H1 (cell line): ENCODE measurements at regions not wholly inside any gene's neighbourhood (a gene's known extent, or its start where the extent isn't known, plus 50 kb on each side); places are given as distances from the start of the nearest gene placed in this dataset.

Experiments used
- CTCF ChIA-PET: fragments of 300-600 bp; sonication (Branson Sonifier 250); formaldehyde crosslinking; loops from one replicate; lab custom pipeline; 2021; ENCODE audit not compliant: partially characterized antibody; lab: Charles Lee
- POLR2A ChIA-PET: fragments of 300-600 bp; sonication (Branson Sonifier 250); formaldehyde crosslinking; loops from one replicate; lab custom pipeline; 2021; ENCODE audit warnings: inconsistent platforms; ENCODE audit not compliant: partially characterized antibody; lab: Charles Lee
- DNase-seq, 2 experiments: peaks; one replicate each; pipeline versions ENCODE4 v3.0.0 to v3.0.0-alpha.2; 2010 to 2022; ENCODE audit warnings: low spot score in 2 of 2, low read depth in 1 of 2, mixed read lengths in 1 of 2
- FAIRE-seq: peaks from 2 replicates; lab custom pipeline; 2011; peaks lifted over from hg19 to GRCh38; lab: Jason Lieb, UNC
- H2AFZ ChIP-seq: 2 replicates; pipeline ENCODE4 v1.8.1; 2012; ENCODE audit warnings: low read length, inconsistent platforms
- H2AK5ac ChIP-seq: 2 replicates; pipeline ENCODE4 v1.6.1; 2013; ENCODE audit warnings: low read depth, low read length
- H2BK120ac ChIP-seq: replicated peaks from 2 replicates; pipeline ENCODE3; 2013; ENCODE audit warnings: low read depth, low read length, inconsistent platforms
- H2BK12ac ChIP-seq: 2 replicates; pipeline ENCODE4 v1.6.1; 2013; ENCODE audit warnings: low read depth, low read length
- H2BK15ac ChIP-seq: 2 replicates; pipeline ENCODE4 v1.6.1; 2013; ENCODE audit warnings: low read length
- H2BK20ac ChIP-seq: 2 replicates; pipeline ENCODE4 v1.6.1; 2013; ENCODE audit warnings: low read length
- H2BK5ac ChIP-seq: 2 replicates; pipeline ENCODE4 v1.6.1; 2013; ENCODE audit warnings: low read depth, low read length
- H3K14ac ChIP-seq: 2 replicates; pipeline ENCODE4 v1.6.1; 2013; ENCODE audit warnings: inconsistent platforms; ENCODE audit not compliant: insufficient read length
- H3K18ac ChIP-seq: 2 replicates; pipeline ENCODE4 v1.6.1; 2013; ENCODE audit warnings: low read length; ENCODE audit errors: extremely low read depth
- H3K23ac ChIP-seq: 2 replicates; pipeline ENCODE4 v1.6.1; 2013; ENCODE audit warnings: inconsistent platforms; ENCODE audit not compliant: insufficient read length
- H3K23me2 ChIP-seq: 2 replicates; pipeline ENCODE4 v1.6.1; 2013; ENCODE audit warnings: low read depth, low read length
- H3K27ac ChIP-seq: 2 replicates; pipeline ENCODE4 v1.6.1; 2011; ENCODE audit warnings: low read depth, low read length, inconsistent platforms
- H3K27me3 ChIP-seq, 4 experiments: replicated peaks in 1 of 4; 1 replicate in 1 of 4; 2 replicates in 3 of 4; pipeline versions ENCODE4 v1.6.1 to v1.8.1; 2011 to 2013; ENCODE audit warnings: low read length in 3 of 4, mild to moderate bottlenecking in 3 of 4, inconsistent platforms in 2 of 4, mixed read lengths in 2 of 4, moderate library complexity in 1 of 4; ENCODE audit not compliant: control insufficient read depth in 3 of 4, insufficient read depth in 3 of 4; ENCODE audit errors: extremely low read depth in 1 of 4
- H3K36me3 ChIP-seq, 4 experiments: 2 replicates each; pipeline versions ENCODE4 v1.6.1 to v1.8.1; 2011 to 2013; ENCODE audit warnings: mild to moderate bottlenecking in 4 of 4, low read length in 3 of 4, moderate library complexity in 2 of 4, control low read depth in 1 of 4, inconsistent platforms in 1 of 4; ENCODE audit not compliant: insufficient read depth in 4 of 4, control insufficient read depth in 2 of 4
- H3K4ac ChIP-seq: replicated peaks from 2 replicates; pipeline ENCODE3; 2013; ENCODE audit warnings: low read length, low read depth, mixed read lengths, inconsistent platforms; ENCODE audit not compliant: insufficient read length
- H3K4me1 ChIP-seq, 4 experiments: replicated peaks in 1 of 4; 1 replicate in 1 of 4; 2 replicates in 3 of 4; pipeline versions ENCODE4 v1.6.1 to v1.8.1; 2011 to 2013; ENCODE audit warnings: low read length in 3 of 4, inconsistent platforms in 2 of 4, mixed read lengths in 1 of 4; ENCODE audit not compliant: insufficient read depth in 4 of 4, control insufficient read depth in 3 of 4
- H3K4me2 ChIP-seq, 2 experiments: 2 replicates each; pipeline versions ENCODE4 v1.6.1 to v1.8.1; 2011 to 2013; ENCODE audit warnings: low read depth in 2 of 2, low read length in 2 of 2, control low read depth in 1 of 2, inconsistent platforms in 1 of 2, mild to moderate bottlenecking in 1 of 2; ENCODE audit not compliant: insufficient read depth in 1 of 2
- H3K4me3 ChIP-seq, 4 experiments: fragments of 200-600, 300-600 bp in 1 of 4; sonication (generic), shearing (Covaris generic), sonication (Bioruptor Twin) in 1 of 4; 2 replicates each; pipeline versions ENCODE4 v1.5.1 to v1.8.1; 2011 to 2016; ENCODE audit warnings: low read length in 4 of 4, low read depth in 3 of 4, control low read depth in 2 of 4, inconsistent platforms in 2 of 4, mild to moderate bottlenecking in 2 of 4, mixed read lengths in 1 of 4, moderate library complexity in 1 of 4; ENCODE audit not compliant: insufficient read depth in 2 of 4; ENCODE audit errors: extremely low read depth in 1 of 4
- H3K56ac ChIP-seq: replicated peaks from 2 replicates; pipeline ENCODE3; 2013; ENCODE audit warnings: low read depth, mild to moderate bottlenecking, mixed read lengths, low read length, inconsistent platforms; ENCODE audit not compliant: insufficient read length
- H3K79me1 ChIP-seq: 2 replicates; pipeline ENCODE4 v1.6.1; 2013; ENCODE audit warnings: low read depth, low read length, control low read depth
- H3K79me2 ChIP-seq, 2 experiments: 2 replicates each; pipeline versions ENCODE4 v1.6.1 to v1.8.1; 2012 to 2013; ENCODE audit warnings: low read length in 2 of 2, mild to moderate bottlenecking in 2 of 2, inconsistent platforms in 1 of 2; ENCODE audit not compliant: insufficient read depth in 2 of 2, control insufficient read depth in 1 of 2
- H3K9ac ChIP-seq, 4 experiments: replicated peaks in 1 of 4; 1 replicate in 1 of 4; 2 replicates in 3 of 4; pipeline versions ENCODE4 v1.6.1 to v1.8.1; 2011 to 2013; ENCODE audit warnings: low read depth in 3 of 4, low read length in 3 of 4, control low read depth in 2 of 4, mild to moderate bottlenecking in 2 of 4, moderate library complexity in 2 of 4, inconsistent platforms in 1 of 4; ENCODE audit errors: extremely low read depth in 1 of 4
- H3K9me3 ChIP-seq, 2 experiments: 2 replicates each; pipeline versions ENCODE4 v1.6.1 to v1.8.1; 2012 to 2013; ENCODE audit warnings: mild to moderate bottlenecking in 2 of 2, moderate library complexity in 2 of 2, control low read depth in 1 of 2, inconsistent platforms in 1 of 2, low read depth in 1 of 2, low read length in 1 of 2, mixed read lengths in 1 of 2; ENCODE audit not compliant: insufficient read depth in 2 of 2
- H4K20me1 ChIP-seq, 2 experiments: replicated peaks in 1 of 2; 2 replicates each; pipeline versions ENCODE3 to v1.8.1; 2011 to 2013; ENCODE audit warnings: inconsistent platforms in 2 of 2, low read length in 2 of 2, mild to moderate bottlenecking in 1 of 2; ENCODE audit not compliant: insufficient read depth in 2 of 2, control insufficient read depth in 1 of 2
- H4K5ac ChIP-seq: 2 replicates; pipeline ENCODE4 v1.6.1; 2013; ENCODE audit warnings: low read length, low read depth, mixed read lengths, inconsistent platforms; ENCODE audit not compliant: insufficient read length
- H4K8ac ChIP-seq: 2 replicates; pipeline ENCODE4 v1.8.0; 2013; ENCODE audit warnings: mild to moderate bottlenecking, moderate library complexity, low read length, inconsistent platforms; ENCODE audit not compliant: insufficient read depth; ENCODE audit errors: extremely low read depth
- H4K91ac ChIP-seq: replicated peaks from 2 replicates; pipeline ENCODE3; 2013; ENCODE audit warnings: low read length, mixed read lengths, inconsistent platforms; ENCODE audit not compliant: insufficient read length
- ASH2L ChIP-seq: fragments of 200-600, 300-600 bp; sonication (generic); IDR thresholded peaks from one replicate; pipeline ENCODE4 v1.7.1; 2017; ENCODE audit warnings: low read length
- JUN ChIP-seq: IDR thresholded peaks from 2 replicates; pipeline ENCODE4 v1.6.1; 2011; ENCODE audit warnings: low read depth, mild to moderate bottlenecking, improper control_type of control experiment, low read length
- POU5F1 ChIP-seq: IDR thresholded peaks from 2 replicates; pipeline ENCODE4 v1.6.1; 2011; ENCODE audit warnings: low read depth, mild to moderate bottlenecking, low read length, moderate library complexity
- SP1 ChIP-seq: IDR thresholded peaks from 2 replicates; pipeline ENCODE4 v1.6.1; 2011; ENCODE audit warnings: low read depth, low read length
- SP4 ChIP-seq: IDR thresholded peaks from 2 replicates; pipeline ENCODE4 v1.6.1; 2012; ENCODE audit warnings: low read length, inconsistent platforms
- TBP ChIP-seq: IDR thresholded peaks from 2 replicates; pipeline ENCODE4 v1.6.1; 2011; ENCODE audit warnings: low read depth, low read length, improper control_type of control experiment
- ZNF274 ChIP-seq: IDR thresholded peaks from 2 replicates; pipeline ENCODE4 v1.7.0; 2012; ENCODE audit warnings: low read length, borderline replicate concordance; ENCODE audit errors: extremely low read depth

DNA sequence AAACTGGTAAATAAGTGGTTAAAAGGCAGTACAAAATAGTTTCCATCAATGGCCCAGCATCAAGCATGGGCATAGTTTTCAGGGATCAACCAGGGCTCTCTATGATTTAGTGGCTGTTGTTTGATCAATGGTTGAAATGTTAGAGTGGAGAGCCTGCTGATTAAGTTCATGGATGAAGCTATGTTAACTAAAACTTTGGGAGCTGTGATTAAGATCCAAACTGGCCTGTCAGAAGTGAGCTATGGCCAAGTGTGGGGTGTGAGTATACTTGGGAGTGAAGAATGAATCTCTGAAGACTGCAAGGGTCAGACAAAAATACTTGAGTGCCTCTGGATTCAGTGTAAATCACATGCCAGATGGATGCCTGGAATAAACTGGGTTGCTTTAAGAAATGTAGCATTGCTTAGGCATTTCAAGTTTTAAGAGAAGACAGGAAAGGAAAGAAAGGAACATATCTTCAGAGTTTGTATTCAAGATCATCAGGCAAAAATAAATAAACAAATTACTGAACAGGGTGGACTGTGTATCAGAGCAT is 422.2 kb upstream of the ADAMTS9 start:
- H2BK12ac ChIP-seq: no peak overlapping the region
- H3K36me3 ChIP-seq: no peaks in the 10 kb centered on the region
- H3K79me2 ChIP-seq: no peaks in the 10 kb centered on the region
- FAIRE-seq: no peak
- H3K23ac ChIP-seq: no peak overlapping the region
- no peak overlapping the region for H3K18ac ChIP-seq
- H3K27ac ChIP-seq: no peak overlapping the region
- H4K8ac ChIP-seq: no peak overlapping the region
- no peak overlapping the region for H4K5ac ChIP-seq
- H3K79me1 ChIP-seq: no peaks in the 10 kb centered on the region
- no peak for DNase-seq
- H2BK15ac ChIP-seq: no peak overlapping the region
- no peak overlapping the region for H2BK5ac ChIP-seq
- no peak overlapping the region for H3K9ac ChIP-seq
- H3K4me3 ChIP-seq: no peak overlapping the region
- H4K20me1 ChIP-seq: no peaks in the 10 kb centered on the region
- H3K14ac ChIP-seq: no peak overlapping the region
- POLR2A ChIA-PET: no interaction called here
- H3K4me1 ChIP-seq: no peaks in the 10 kb centered on the region
- no peak overlapping the region for H2AK5ac ChIP-seq
- H2BK120ac ChIP-seq: no peak overlapping the region
- H3K4ac ChIP-seq: no peak overlapping the region
- H3K56ac ChIP-seq: no peak overlapping the region
- no peaks in the 10 kb centered on the region for H3K9me3 ChIP-seq
- H2BK20ac ChIP-seq: no peak overlapping the region
- TF ChIP-seq ZNF274 (no peak), SP1 (no peak), ASH2L (no peak), SP4 (no peak), TBP (no peak), JUN (no peak), POU5F1 (no peak)
- TF ChIP-seq, all 59 proteins: peak for 0
- Histone ChIP-seq H3K4me2 (no peak overlapping the region), H4K91ac (no peak overlapping the region), H2AFZ (no peak overlapping the region), H3K23me2 (no peaks in the 10 kb centered on the region), H3K27me3 (no peaks in the 10 kb centered on the region)
- CTCF ChIA-PET: interaction anchor here (0.7 to 1.4 kb wide), 5 partner anchors 14 to 86 kb away, joined by 3 to 4 read pairs (median 4); no protein-coding TSS in a partner anchor
